Kidney (tissue), 13 donors: ENCODE measurements at regions not wholly inside any gene's neighbourhood (a gene's known extent, or its start where the extent isn't known, plus 50 kb on each side); places are given as distances from the start of the nearest gene placed in this dataset.

Source experiments
- DNase-seq, 5 donors: peaks; one replicate each; pipeline ENCODE4 v3.0.0-alpha.2; 2013 to 2020
- FAIRE-seq: peaks from 2 replicates; lab custom pipeline; 2012; peaks lifted over from hg19 to GRCh38; lab: Jason Lieb, UNC
- H3K27ac ChIP-seq, 2 donors: one replicate each; pipeline ENCODE4 v1.7.0; 2013; ENCODE audit warnings: low read depth in 2 of 2, low read length in 2 of 2, inconsistent platforms in 1 of 2
- H3K27me3 ChIP-seq: one replicate; pipeline ENCODE4 v1.7.1; 2013; ENCODE audit warnings: low read length, inconsistent platforms; ENCODE audit not compliant: control insufficient read depth, insufficient read depth
- H3K36me3 ChIP-seq, 3 donors: one replicate each; pipeline versions ENCODE4 v1.7.0 to v1.7.1; 2013; ENCODE audit warnings: low read length in 3 of 3, control low read depth in 1 of 3, inconsistent platforms in 1 of 3; ENCODE audit not compliant: insufficient read depth in 3 of 3, control insufficient read depth in 2 of 3
- H3K4me1 ChIP-seq, 3 donors: one replicate each; pipeline versions ENCODE4 v1.7.0 to v1.7.1; 2013; ENCODE audit warnings: low read length in 3 of 3, inconsistent platforms in 1 of 3, low read depth in 1 of 3; ENCODE audit not compliant: control insufficient read depth in 2 of 3, insufficient read depth in 2 of 3
- H3K4me3 ChIP-seq, 3 donors: one replicate each; pipeline versions ENCODE4 v1.7.0 to v1.8.1; 2013; ENCODE audit warnings: low read length in 3 of 3, control low read depth in 1 of 3, inconsistent platforms in 1 of 3
- H3K9ac ChIP-seq, 3 donors: one replicate each; pipeline versions ENCODE4 v1.7.0 to v1.7.1; 2013; ENCODE audit warnings: low read length in 3 of 3, control low read depth in 1 of 3, inconsistent platforms in 1 of 3
- H3K9me3 ChIP-seq, 3 donors: one replicate each; pipeline versions ENCODE4 v1.7.0 to v1.7.1; 2013; ENCODE audit warnings: low read length in 3 of 3, control low read depth in 1 of 3, inconsistent platforms in 1 of 3; ENCODE audit not compliant: control insufficient read depth in 2 of 3, insufficient read depth in 1 of 3
- intact Hi-C: fragments of 100-400 bp; cut with DNase I; formaldehyde crosslinking; loops from one replicate; pipeline ENCODE4 v1.11.1; 2022
- TF ChIP-seq, protein P1 (sequence below): IDR thresholded peaks from 3 replicates; pipeline ENCODE4 v1.5.1; 2012; ENCODE audit warnings: mild to moderate bottlenecking, moderate library complexity, borderline replicate concordance; ENCODE audit not compliant: insufficient read depth; ENCODE audit errors: extremely low read depth
- donor health status: control.
- donor health status: control.
- donor health status: control.
- donor health status: control.
- donor health status: control.
- donor health status: DM: yes; HTN: yes; CAD: no.
- donor health status: Normal renal cell carcinoma (clear cell type).

DNA sequence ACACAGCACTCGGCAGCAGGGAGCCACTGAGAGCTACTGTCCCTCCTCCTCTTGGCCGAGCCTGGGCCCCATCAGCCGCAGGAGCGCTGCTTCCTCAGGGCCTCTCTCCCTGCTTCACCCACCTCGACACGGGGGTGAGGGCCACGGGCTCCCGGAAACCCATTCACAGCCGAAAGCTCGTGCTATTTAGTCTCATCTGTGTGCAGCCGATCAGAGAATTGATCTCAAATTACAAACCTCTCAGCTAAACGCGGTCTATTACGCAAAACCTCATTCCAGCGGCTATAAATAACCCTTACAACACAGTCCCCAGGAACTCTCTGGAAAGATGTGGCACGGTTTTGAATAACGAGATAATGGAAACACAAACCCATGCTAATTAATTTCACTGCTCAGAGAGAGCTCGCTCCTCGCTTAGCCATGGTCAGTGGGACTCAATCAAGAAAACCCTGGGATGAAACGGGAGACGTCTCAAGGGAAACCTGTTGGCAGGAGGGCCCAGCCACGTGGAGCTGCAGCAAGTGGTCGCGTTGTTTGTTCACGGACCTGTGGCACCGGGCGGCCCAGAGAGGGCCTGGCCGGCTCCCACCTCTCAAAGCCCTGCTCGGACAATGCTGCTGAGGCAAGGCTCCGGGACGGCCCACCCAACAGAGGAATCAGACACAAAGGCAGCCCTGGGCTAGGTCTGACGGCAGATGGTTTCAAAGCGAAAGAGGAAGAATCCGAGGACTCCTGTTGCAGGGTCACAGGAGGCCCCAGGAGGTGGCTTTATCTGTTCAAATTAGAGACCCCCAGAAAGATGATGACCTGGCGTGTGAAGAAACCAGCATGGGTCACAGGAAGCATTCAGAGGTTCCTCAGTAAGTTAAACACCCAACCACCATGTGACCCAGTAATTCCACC lies 210.5 kb downstream of the CTTN start:
- FAIRE-seq = no peak

DNA sequence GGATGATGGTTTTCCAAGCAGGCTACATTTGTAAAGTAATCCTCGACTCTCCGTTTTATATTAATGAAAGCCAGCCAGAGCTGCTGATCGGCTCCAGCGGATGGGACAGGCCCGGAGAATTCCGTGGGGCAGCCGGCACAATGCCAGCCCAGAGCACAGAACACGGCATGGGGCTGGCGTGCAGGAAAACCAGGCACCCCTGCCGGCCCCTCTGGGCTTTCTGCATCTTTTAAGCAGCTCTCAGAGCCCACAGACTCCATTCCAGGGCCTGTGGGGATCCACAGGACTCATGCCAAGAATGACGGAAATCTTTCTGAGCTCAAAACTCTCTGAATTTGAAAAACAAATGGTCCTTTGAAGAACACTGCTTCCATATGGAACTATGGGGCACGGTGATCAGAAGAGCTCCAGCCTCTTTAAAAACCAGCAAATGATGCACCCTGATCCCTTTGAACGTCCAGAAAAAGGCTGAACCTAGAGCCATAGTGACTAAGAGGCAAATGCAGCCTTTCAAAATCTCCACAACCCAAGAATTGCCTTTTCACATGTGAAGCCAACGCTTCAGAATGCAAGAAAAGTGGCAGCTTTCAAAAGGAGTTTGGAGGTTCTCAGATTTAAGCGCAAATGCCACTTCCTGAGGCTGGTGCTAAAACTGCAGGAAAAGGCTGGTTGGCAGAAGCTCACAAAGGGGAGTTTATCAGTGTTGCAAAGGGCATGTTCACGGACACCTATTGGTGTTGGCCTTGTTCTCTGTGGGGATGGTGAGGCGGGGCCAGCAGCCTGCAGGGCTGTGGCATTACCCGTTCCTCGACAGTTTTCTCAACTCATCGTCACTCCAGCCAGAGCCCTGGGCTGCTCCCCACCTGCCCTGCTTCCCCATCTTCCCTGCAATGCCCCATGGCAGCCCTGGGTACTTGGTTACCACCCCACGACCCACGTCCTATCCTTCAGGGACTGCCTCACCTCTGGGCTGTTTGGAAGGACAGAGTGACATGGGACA lies 212.5 kb downstream of the CTTN start:
- Histone ChIP-seq H3K27ac (no peak overlapping the region), H3K4me1 (peaks cover 0 to 9% (median 0%) of the 10 kb centered on the region in 3 donors), H3K4me3 (no peak overlapping the region), H3K36me3 (no peaks in the 10 kb centered on the region), H3K9ac (no peak overlapping the region), H3K27me3 (no peaks in the 10 kb centered on the region), H3K9me3 (no peaks in the 10 kb centered on the region)
- intact Hi-C loops = no loop called here
- TF ChIP-seq, protein P1, sequence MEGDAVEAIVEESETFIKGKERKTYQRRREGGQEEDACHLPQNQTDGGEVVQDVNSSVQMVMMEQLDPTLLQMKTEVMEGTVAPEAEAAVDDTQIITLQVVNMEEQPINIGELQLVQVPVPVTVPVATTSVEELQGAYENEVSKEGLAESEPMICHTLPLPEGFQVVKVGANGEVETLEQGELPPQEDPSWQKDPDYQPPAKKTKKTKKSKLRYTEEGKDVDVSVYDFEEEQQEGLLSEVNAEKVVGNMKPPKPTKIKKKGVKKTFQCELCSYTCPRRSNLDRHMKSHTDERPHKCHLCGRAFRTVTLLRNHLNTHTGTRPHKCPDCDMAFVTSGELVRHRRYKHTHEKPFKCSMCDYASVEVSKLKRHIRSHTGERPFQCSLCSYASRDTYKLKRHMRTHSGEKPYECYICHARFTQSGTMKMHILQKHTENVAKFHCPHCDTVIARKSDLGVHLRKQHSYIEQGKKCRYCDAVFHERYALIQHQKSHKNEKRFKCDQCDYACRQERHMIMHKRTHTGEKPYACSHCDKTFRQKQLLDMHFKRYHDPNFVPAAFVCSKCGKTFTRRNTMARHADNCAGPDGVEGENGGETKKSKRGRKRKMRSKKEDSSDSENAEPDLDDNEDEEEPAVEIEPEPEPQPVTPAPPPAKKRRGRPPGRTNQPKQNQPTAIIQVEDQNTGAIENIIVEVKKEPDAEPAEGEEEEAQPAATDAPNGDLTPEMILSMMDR = no peak
- no peak for FAIRE-seq
- DNase-seq = peak in 2 of 5 donors; percentile 45 to 56

More for the DNA sequence above, 210.5 kb downstream of the CTTN start:
- Histone ChIP-seq H3K27ac (no peak overlapping the region), H3K27me3 (no peaks in the 10 kb centered on the region), H3K9me3 (no peaks in the 10 kb centered on the region), H3K9ac (no peak overlapping the region), H3K36me3 (no peaks in the 10 kb centered on the region), H3K4me3 (no peak overlapping the region), H3K4me1 (peaks cover 0 to 9% (median 0%) of the 10 kb centered on the region in 3 donors)
- intact Hi-C loops = no loop called here
- TF ChIP-seq, protein P1 = no peak
- DNase-seq = peak; percentile 47 to 79 (median 62)

DNA sequence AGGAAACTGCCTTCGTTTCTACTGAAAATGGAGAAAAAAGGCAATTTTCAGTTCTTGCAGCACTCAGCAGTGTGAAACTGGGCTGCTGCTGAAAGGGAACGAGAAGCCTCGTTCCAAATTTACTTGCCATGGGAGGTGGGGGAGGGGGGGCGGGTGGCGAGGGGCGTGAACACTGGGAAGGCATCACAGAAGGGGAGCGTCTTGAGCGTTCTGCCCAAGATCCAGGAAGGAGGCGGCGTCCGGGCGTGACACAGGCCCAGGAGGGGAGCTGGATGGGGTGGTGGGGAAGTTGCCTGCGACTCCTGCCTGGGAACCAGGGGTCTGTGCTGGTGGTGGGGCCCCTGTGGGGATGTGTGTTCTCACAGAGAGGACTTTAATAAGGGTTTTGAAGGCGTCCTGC lies 213.5 kb downstream of the CTTN start:
- TF ChIP-seq, protein P1 = no peak
- intact Hi-C loops = no loop called here
- no peaks in the 10 kb centered on the region for H3K9me3 ChIP-seq
- no peak overlapping the region for H3K27ac ChIP-seq
- no peak overlapping the region for H3K9ac ChIP-seq
- H3K4me1 ChIP-seq = peaks cover 0 to 8% (median 0%) of the 10 kb centered on the region in 3 donors
- no peaks in the 10 kb centered on the region for H3K27me3 ChIP-seq
- peak in 1 of 5 donors; percentile 57 for DNase-seq
- H3K4me3 ChIP-seq = no peak overlapping the region
- no peaks in the 10 kb centered on the region for H3K36me3 ChIP-seq
- no peak for FAIRE-seq
